NT2/D1 (cell line): ENCODE measurements at regions not wholly inside any gene's neighbourhood (a gene's known extent, or its start where the extent isn't known, plus 50 kb on each side); places are given as distances from the start of the nearest gene placed in this dataset.

Experiments
- DNase-seq: peaks from one replicate; pipeline ENCODE4 v3.0.0-alpha.2; 2011; ENCODE audit warnings: low read depth, low spot score
- H3K27me3 ChIP-seq: 2 replicates; pipeline ENCODE4 v1.6.0; 2011; ENCODE audit warnings: mild to moderate bottlenecking; ENCODE audit not compliant: insufficient read length, insufficient read depth
- H3K36me3 ChIP-seq: 2 replicates; pipeline ENCODE4 v1.6.1; 2011; ENCODE audit warnings: mild to moderate bottlenecking, low read length, mixed read lengths; ENCODE audit not compliant: insufficient read depth, insufficient read length
- H3K4me1 ChIP-seq: 2 replicates; pipeline ENCODE4 v1.5.1; 2011; ENCODE audit not compliant: insufficient read depth, insufficient read length
- H3K4me3 ChIP-seq: 2 replicates; pipeline ENCODE4 v1.5.1; 2011; ENCODE audit warnings: low read depth; ENCODE audit not compliant: insufficient read length
- H3K9ac ChIP-seq: 2 replicates; pipeline ENCODE4 v1.6.0; 2011; ENCODE audit warnings: low read depth; ENCODE audit not compliant: insufficient read length
- H3K9me3 ChIP-seq: 2 replicates; pipeline ENCODE4 v1.5.1; 2011; ENCODE audit warnings: mild to moderate bottlenecking, low read length; ENCODE audit not compliant: insufficient read depth
- SUZ12 ChIP-seq: IDR thresholded peaks from 2 replicates; pipeline ENCODE4 v1.6.1; 2011; ENCODE audit not compliant: insufficient read length, insufficient read depth; ENCODE audit errors: extremely low read depth
- YY1 ChIP-seq: IDR thresholded peaks from 2 replicates; pipeline ENCODE4 v1.6.1; 2011; ENCODE audit not compliant: insufficient read length, insufficient read depth
- ZNF274 ChIP-seq: IDR thresholded peaks from 2 replicates; pipeline ENCODE4 v1.6.1; 2011; ENCODE audit warnings: mild to moderate bottlenecking, low read depth, low read length

DNA sequence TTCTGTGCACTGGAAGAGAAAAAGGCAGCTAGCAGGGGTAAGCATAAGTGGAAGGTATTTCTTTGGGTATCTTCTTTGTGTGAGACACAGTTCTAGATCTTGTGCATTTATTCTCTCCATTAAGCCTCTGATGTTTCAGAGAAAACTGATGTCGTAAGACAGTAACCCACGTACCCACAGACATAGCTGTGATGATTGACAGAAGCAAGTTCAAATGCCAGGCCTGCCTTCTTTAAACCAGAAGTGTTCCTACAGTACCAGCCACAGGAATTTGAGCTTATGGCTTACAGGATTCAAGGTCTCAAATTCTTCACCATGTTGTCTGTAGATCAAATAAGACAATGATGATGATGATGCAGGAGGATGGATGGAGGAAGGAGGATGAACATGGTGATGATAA is 161.4 kb upstream of the KCNJ16 start:
- Histone ChIP-seq H3K9me3 (no peaks in the 10 kb centered on the region), H3K9ac (no peak overlapping the region), H3K36me3 (no peaks in the 10 kb centered on the region), H3K4me3 (no peak overlapping the region), H3K4me1 (no peaks in the 10 kb centered on the region), H3K27me3 (no peaks in the 10 kb centered on the region)
- no peak for TF ChIP-seq YY1
- no peak for TF ChIP-seq ZNF274
- TF ChIP-seq SUZ12 = no peak
- DNase-seq = no peak

DNA sequence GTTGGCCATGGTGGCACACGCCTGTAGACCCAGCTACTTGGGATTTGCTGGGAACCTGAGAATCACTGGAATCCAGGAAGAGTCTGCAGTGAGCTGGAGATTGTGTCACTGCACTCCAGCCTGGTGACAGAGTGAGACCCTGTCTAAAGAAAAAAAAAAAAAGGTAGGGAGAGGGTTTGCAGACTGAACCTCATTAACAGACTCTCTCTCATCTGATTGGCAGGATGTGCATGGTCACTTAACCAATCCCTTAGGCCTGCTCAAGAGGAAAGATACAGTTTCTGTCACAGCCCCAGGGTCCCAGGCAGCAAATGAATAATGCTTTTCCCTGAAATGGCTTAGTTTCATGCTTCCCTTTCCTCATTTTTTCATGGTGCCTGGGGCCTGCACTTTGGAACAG is 160.5 kb upstream of the KCNJ16 start:
- TF ChIP-seq YY1 (no peak), ZNF274 (no peak)
- no peak overlapping the region for H3K9ac ChIP-seq
- H3K4me1 ChIP-seq = no peaks in the 10 kb centered on the region
- H3K4me3 ChIP-seq = no peak overlapping the region
- no peaks in the 10 kb centered on the region for H3K27me3 ChIP-seq
- H3K9me3 ChIP-seq = no peaks in the 10 kb centered on the region
- DNase-seq = no peak
- H3K36me3 ChIP-seq = no peaks in the 10 kb centered on the region

DNA sequence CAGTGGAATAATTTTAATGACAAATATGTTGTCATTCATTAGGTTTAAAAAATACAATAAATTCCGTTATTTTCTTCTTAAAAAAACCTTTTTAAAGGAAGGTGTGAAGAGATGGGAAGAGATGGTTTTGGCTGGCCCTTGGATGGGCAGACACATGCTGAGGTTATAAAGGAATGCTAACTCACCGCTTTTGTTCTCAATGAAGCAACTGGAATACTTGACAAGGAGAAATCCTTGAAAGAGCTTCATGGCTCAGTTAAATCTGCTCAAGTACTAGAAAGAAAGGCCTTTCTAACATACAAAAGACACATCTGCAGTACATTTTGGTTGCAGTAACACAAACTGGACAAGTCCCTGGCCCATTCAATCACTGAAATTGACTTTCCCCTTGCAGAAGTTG is 158.3 kb upstream of the KCNJ16 start:
- H3K4me1 ChIP-seq = no peaks in the 10 kb centered on the region
- no peak for TF ChIP-seq ZNF274
- no peak overlapping the region for H3K9ac ChIP-seq
- no peaks in the 10 kb centered on the region for H3K9me3 ChIP-seq
- no peaks in the 10 kb centered on the region for H3K36me3 ChIP-seq
- no peaks in the 10 kb centered on the region for H3K27me3 ChIP-seq
- no peak overlapping the region for H3K4me3 ChIP-seq
- no peak for DNase-seq

DNA sequence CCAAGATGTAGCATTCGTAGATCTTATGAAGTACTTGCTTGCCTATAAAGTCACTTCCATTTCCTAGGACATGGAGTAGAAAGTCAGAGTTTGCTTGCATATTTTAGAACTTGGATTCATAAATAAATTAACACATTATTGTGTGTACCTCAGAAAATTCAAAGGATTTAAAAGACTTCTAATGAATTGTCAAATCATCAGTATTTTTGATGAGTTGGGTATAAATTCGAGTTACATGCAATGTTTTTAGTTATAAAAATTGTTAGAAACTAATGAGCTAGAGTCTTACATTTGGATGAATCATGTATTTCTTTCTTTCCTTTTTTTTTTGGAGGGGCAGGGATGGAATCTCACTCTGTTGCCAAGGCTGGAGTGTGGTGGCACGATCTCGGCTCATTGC is 156.9 kb upstream of the KCNJ16 start:
- Histone ChIP-seq H3K4me3 (no peak overlapping the region), H3K36me3 (no peaks in the 10 kb centered on the region), H3K9me3 (no peaks in the 10 kb centered on the region), H3K27me3 (no peaks in the 10 kb centered on the region), H3K4me1 (no peaks in the 10 kb centered on the region), H3K9ac (no peak overlapping the region)
- DNase-seq = no peak
- TF ChIP-seq ZNF274 = no peak
- no peak for TF ChIP-seq SUZ12
- no peak for TF ChIP-seq YY1

DNA sequence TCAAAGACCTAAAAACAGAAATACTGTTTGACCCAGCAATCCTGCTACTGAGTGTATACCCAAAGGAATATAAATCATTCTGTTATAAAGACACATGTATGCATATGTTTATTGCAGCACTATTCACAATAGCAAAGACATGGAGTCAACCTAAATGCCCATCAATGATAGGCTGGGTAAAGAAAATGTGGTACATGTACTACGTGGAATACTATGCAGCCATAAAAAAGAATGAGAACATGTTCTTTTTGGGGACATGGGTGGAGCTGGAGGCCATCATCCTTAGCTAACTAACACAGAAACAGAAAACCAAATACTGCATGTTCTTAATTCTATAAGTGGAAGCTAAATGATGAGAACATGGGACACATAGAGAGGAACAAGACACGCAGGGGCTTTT is 155.2 kb upstream of the KCNJ16 start:
- no peak for DNase-seq
- no peaks in the 10 kb centered on the region for H3K9me3 ChIP-seq
- H3K27me3 ChIP-seq = no peaks in the 10 kb centered on the region
- no peaks in the 10 kb centered on the region for H3K36me3 ChIP-seq
- no peak overlapping the region for H3K9ac ChIP-seq
- no peak overlapping the region for H3K4me3 ChIP-seq
- H3K4me1 ChIP-seq = no peaks in the 10 kb centered on the region
- TF ChIP-seq SUZ12 (no peak), ZNF274 (no peak), YY1 (no peak)

DNA sequence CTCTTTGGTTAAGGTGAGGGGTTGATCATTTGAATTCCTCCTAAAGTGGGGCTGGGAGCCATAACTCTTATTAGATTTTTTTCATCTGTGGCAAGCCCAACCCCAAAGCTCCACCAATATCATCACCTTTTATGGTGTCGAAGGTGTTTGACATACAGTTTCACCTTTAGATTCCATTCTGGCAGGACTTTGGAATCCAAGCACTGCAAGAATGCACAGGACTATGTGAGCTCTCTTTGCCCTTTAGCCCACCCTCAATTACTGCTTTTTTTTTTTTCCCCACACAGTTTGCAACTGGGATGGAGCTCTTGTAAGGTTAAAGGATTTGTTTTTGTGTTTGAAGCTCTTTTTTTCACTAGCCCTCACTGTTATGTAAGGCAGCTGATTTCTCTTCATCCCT is 154.0 kb upstream of the KCNJ16 start:
- no peak for DNase-seq
- TF ChIP-seq SUZ12 (no peak), YY1 (no peak), ZNF274 (no peak)
- H3K4me1 ChIP-seq = no peaks in the 10 kb centered on the region
- H3K36me3 ChIP-seq = no peaks in the 10 kb centered on the region
- no peaks in the 10 kb centered on the region for H3K27me3 ChIP-seq
- H3K9me3 ChIP-seq = no peaks in the 10 kb centered on the region
- no peak overlapping the region for H3K4me3 ChIP-seq
- no peak overlapping the region for H3K9ac ChIP-seq

DNA sequence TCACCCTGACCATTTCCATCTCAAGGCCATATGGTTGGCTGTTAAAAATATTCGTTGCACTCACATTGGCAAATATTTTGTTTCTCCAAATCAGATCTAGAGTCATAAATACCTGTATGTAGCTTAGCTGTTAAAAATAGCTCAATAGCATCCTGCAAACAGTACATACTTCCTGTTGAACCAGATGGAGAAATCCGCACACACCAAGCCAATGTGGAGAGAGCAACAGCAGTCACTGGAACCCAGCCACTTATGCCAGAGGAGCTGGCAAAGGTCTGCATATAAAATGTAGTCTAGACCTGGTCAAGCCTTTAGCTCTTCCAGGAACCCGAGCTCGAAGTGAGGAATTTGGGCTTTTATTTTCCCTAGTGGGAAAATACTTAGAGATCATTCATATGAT is 146.4 kb upstream of the KCNJ16 start:
- TF ChIP-seq ZNF274 (no peak), SUZ12 (no peak), YY1 (no peak)
- no peaks in the 10 kb centered on the region; the same call in 1 of the 2 replicates for H3K9me3 ChIP-seq

DNA sequence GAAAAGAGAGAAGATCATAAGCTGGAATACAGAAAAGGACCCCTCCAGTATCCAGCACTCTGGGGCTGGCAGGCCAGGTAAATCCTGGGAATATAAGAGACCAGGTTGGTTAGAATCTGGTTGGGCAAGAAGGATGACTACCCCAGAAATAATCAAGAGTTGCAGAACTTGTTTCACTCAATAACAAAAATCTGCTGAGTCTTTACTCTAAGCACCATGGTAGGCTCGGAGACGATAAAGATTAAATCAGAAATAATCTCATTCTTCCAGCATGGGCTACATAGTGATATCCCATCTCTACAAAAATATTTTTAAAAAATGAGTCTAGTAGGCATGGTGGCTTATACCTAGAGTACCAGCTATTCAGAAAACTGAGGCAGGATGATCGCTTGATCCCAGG is 138.0 kb upstream of the KCNJ16 start:
- H3K4me3 ChIP-seq = no peak overlapping the region
- no peak for DNase-seq
- no peaks in the 10 kb centered on the region; the same call in 1 of the 2 replicates for H3K9me3 ChIP-seq
- no peaks in the 10 kb centered on the region for H3K4me1 ChIP-seq
- no peaks in the 10 kb centered on the region for H3K27me3 ChIP-seq
- no peaks in the 10 kb centered on the region for H3K36me3 ChIP-seq
- H3K9ac ChIP-seq = no peak overlapping the region
- TF ChIP-seq ZNF274 = no peak
- no peak for TF ChIP-seq SUZ12
- TF ChIP-seq YY1 = no peak

More for the DNA sequence above, 146.4 kb upstream of the KCNJ16 start:
- no peak overlapping the region for H3K4me3 ChIP-seq
- no peaks in the 10 kb centered on the region for H3K27me3 ChIP-seq
- no peak overlapping the region for H3K9ac ChIP-seq
- H3K4me1 ChIP-seq = no peaks in the 10 kb centered on the region
- no peak for DNase-seq
- no peaks in the 10 kb centered on the region for H3K36me3 ChIP-seq
